Eye (tissue), 1 donor: ENCODE measurements at regions not wholly inside any gene's neighbourhood (a gene's known extent, or its start where the extent isn't known, plus 50 kb on each side); places are given as distances from the start of the nearest gene placed in this dataset.

Source experiments
- DNase-seq: peaks from one replicate; pipeline ENCODE4 v3.0.0-alpha.2; 2015

GRCh38 chr5:173835131-173835530 lies 53.0 kb upstream of the CPEB4 start:
- DNase-seq: no peak

- DNase-seq: no peak
Measured at GRCh38 chr5:173835661-173836060, 52.5 kb upstream of the CPEB4 start.

- no peak for DNase-seq
Measured at GRCh38 chr5:173837654-173838053, 50.5 kb upstream of the CPEB4 start.
